SU-DHL-6 (cell line): ENCODE measurements at regions not wholly inside any gene's neighbourhood (a gene's known extent, or its start where the extent isn't known, plus 50 kb on each side); places are given as distances from the start of the nearest gene placed in this dataset.
"Not testable (repeated sequence)": the region's sequence is repeated elsewhere in the genome, so short reads cannot be mapped to it uniquely, and the experiment has no call there.

Experiments
- H2AFZ ChIP-seq: fragments of 200-600 bp; sonication (generic); 2 replicates; pipeline ENCODE4 v1.6.1; 2014; ENCODE audit warnings: low read depth, mild to moderate bottlenecking, moderate library complexity, mixed read lengths, antibody characterized with exemption, low read length; ENCODE audit not compliant: severe bottlenecking
- H3F3A ChIP-seq: fragments of 200-600 bp; shearing (Covaris generic); 2 replicates; pipeline ENCODE4 v1.6.0; 2016; ENCODE audit warnings: antibody characterized with exemption, mild to moderate bottlenecking; ENCODE audit not compliant: insufficient read depth
- H3K27ac ChIP-seq: fragments of 200-600 bp; sonication (generic); 2 replicates; pipeline ENCODE4 v1.5.1; 2016; ENCODE audit warnings: low read depth, mild to moderate bottlenecking, low read length, moderate library complexity, mixed read lengths
- H3K27me3 ChIP-seq: fragments of 200-600 bp; sonication (generic), shearing (Covaris generic); 2 replicates; pipeline ENCODE4 v1.6.0; 2014; ENCODE audit warnings: mild to moderate bottlenecking, low read length
- H3K36me3 ChIP-seq: fragments of 200-600 bp; sonication (generic); 2 replicates; pipeline ENCODE4 v1.6.1; 2014; ENCODE audit warnings: mild to moderate bottlenecking, low read length, mixed read lengths
- H3K4me2 ChIP-seq: fragments of 300-600, 200-600 bp; shearing (Covaris generic), sonication (generic); 2 replicates; pipeline ENCODE4 v1.6.0; 2014; ENCODE audit warnings: low read length, low read depth, mild to moderate bottlenecking; ENCODE audit not compliant: poor library complexity, severe bottlenecking
- H3K4me3 ChIP-seq: fragments of 200-600 bp; sonication (generic); 2 replicates; pipeline ENCODE4 v1.5.1; 2014; ENCODE audit warnings: antibody characterized with exemption, low read length, mild to moderate bottlenecking, mixed read lengths; ENCODE audit not compliant: insufficient read depth, poor library complexity, severe bottlenecking
- H3K79me2 ChIP-seq: fragments of 200-600 bp; sonication (generic); 2 replicates; pipeline ENCODE4 v1.6.1; 2014; ENCODE audit warnings: mild to moderate bottlenecking, low read length, moderate library complexity; ENCODE audit not compliant: insufficient read depth
- H3K9ac ChIP-seq: fragments of 200-600 bp; sonication (generic); 2 replicates; pipeline ENCODE4 v1.7.0; 2014; ENCODE audit warnings: mild to moderate bottlenecking, low read length
- H3K9me2 ChIP-seq: fragments of 200-600 bp; sonication (generic); replicated peaks from 2 replicates; pipeline ENCODE4 v1.6.1; 2014; ENCODE audit warnings: low read length; ENCODE audit not compliant: insufficient read depth
- H3K9me3 ChIP-seq: fragments of 200-600 bp; sonication (generic); 2 replicates; pipeline ENCODE4 v1.6.1; 2014; ENCODE audit warnings: low read length, mixed read lengths; ENCODE audit not compliant: insufficient read depth
- H4K20me1 ChIP-seq: fragments of 200-600 bp; sonication (generic); 2 replicates; pipeline ENCODE4 v1.6.1; 2014; ENCODE audit warnings: low read depth, mild to moderate bottlenecking, antibody characterized with exemption, low read length, moderate library complexity, mixed read lengths
- EZH2phosphoT487 ChIP-seq: fragments of 200-600 bp; sonication (generic), shearing (Covaris generic); conservative IDR thresholded peaks from 2 replicates; pipeline ENCODE4 v1.6.1; 2018; ENCODE audit warnings: mild to moderate bottlenecking, antibody characterized with exemption, low read length, moderate library complexity, mixed read lengths
- TF ChIP-seq, protein P1 (sequence below): fragments of 200-600 bp; sonication (generic); IDR thresholded peaks from one replicate; pipeline ENCODE4 v1.5.1; 2017; ENCODE audit warnings: antibody characterized with exemption, mild to moderate bottlenecking, low read length, moderate library complexity; ENCODE audit not compliant: insufficient read depth, poor library complexity, severe bottlenecking

GRCh38 chr7:32660936-32661335, 165.6 kb downstream of the AVL9 start:
- Histone ChIP-seq H3K79me2 (no peaks in the 10 kb centered on the region), H3K27me3 (no peaks in the 10 kb centered on the region)
- TF ChIP-seq, protein P1, sequence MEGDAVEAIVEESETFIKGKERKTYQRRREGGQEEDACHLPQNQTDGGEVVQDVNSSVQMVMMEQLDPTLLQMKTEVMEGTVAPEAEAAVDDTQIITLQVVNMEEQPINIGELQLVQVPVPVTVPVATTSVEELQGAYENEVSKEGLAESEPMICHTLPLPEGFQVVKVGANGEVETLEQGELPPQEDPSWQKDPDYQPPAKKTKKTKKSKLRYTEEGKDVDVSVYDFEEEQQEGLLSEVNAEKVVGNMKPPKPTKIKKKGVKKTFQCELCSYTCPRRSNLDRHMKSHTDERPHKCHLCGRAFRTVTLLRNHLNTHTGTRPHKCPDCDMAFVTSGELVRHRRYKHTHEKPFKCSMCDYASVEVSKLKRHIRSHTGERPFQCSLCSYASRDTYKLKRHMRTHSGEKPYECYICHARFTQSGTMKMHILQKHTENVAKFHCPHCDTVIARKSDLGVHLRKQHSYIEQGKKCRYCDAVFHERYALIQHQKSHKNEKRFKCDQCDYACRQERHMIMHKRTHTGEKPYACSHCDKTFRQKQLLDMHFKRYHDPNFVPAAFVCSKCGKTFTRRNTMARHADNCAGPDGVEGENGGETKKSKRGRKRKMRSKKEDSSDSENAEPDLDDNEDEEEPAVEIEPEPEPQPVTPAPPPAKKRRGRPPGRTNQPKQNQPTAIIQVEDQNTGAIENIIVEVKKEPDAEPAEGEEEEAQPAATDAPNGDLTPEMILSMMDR = no peak
- TF ChIP-seq EZH2phosphoT487 = no peak

DNA sequence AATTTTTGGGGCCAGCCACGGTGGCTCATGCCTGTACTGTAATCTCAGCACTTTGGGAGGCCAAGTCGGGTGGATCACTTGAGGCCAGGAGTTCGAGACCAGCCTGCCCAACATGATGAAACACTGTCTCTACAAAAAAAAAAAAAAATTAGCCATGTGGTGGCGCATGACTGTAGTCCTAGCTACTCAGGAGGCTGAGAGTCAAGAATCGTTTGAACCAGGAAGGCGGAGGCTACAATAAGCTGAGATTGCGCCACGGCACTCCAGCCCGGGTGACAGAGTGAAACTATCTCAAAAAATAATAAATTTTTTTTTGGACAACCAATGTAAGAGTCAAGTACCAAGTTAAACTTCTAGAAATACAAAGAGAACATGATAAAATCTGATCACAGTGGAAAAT, 164.6 kb downstream of the AVL9 start:
- TF ChIP-seq, protein P1 = no peak
- TF ChIP-seq EZH2phosphoT487 = no peak
- no peaks in the 10 kb centered on the region for H3K79me2 ChIP-seq
- H3K4me3 ChIP-seq = no peak overlapping the region
- no peak overlapping the region for H3K27ac ChIP-seq
- no peak overlapping the region for H3K4me2 ChIP-seq
- H3K9me3 ChIP-seq = no peaks in the 10 kb centered on the region
- H4K20me1 ChIP-seq = no peaks in the 10 kb centered on the region
- no peaks in the 10 kb centered on the region for H3K36me3 ChIP-seq
- no peaks in the 10 kb centered on the region for H3K27me3 ChIP-seq
- H3K9me2 ChIP-seq = no peaks in the 10 kb centered on the region
- no peak overlapping the region for H2AFZ ChIP-seq
- no peaks in the 10 kb centered on the region for H3F3A ChIP-seq
- H3K9ac ChIP-seq = no peak overlapping the region

More at GRCh38 chr7:32660936-32661335, 165.6 kb downstream of the AVL9 start:
- Histone ChIP-seq H3K9me3 (no peaks in the 10 kb centered on the region), H3K4me2 (no peak overlapping the region), H2AFZ (no peak overlapping the region), H3K27ac (no peak overlapping the region), H4K20me1 (no peaks in the 10 kb centered on the region), H3K36me3 (no peaks in the 10 kb centered on the region), H3K4me3 (no peak overlapping the region), H3F3A (no peaks in the 10 kb centered on the region), H3K9ac (no peak overlapping the region), H3K9me2 (no peaks in the 10 kb centered on the region)

DNA sequence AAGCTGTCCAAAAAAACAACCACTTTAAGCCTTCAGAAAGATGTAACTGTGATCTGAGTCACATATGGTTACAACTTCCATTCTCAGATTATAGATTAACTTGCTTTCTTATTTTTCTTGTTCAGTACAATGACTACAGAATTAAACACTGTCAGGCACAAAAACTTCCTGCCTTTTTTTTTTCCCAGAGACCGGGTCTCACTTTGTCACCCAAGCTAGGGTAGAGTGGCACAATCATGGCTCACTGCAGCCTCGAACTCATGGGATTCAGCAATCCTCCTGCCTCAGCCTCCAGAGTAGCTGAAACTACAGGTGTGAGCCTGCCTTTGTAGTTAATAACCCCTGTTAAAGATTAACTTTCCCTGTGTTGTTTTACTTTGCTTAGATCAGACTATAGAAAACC, 163.2 kb downstream of the AVL9 start:
- Histone ChIP-seq H3K9ac (no peak overlapping the region), H2AFZ (no peak overlapping the region), H3K4me2 (no peak overlapping the region), H3K4me3 (no peak overlapping the region), H4K20me1 (no peaks in the 10 kb centered on the region), H3K36me3 (no peaks in the 10 kb centered on the region), H3K9me3 (no peaks in the 10 kb centered on the region), H3K27me3 (no peaks in the 10 kb centered on the region), H3F3A (no peaks in the 10 kb centered on the region), H3K79me2 (no peaks in the 10 kb centered on the region), H3K27ac (no peak overlapping the region), H3K9me2 (no peaks in the 10 kb centered on the region)
- no peak for TF ChIP-seq EZH2phosphoT487
- TF ChIP-seq, protein P1 = no peak

DNA sequence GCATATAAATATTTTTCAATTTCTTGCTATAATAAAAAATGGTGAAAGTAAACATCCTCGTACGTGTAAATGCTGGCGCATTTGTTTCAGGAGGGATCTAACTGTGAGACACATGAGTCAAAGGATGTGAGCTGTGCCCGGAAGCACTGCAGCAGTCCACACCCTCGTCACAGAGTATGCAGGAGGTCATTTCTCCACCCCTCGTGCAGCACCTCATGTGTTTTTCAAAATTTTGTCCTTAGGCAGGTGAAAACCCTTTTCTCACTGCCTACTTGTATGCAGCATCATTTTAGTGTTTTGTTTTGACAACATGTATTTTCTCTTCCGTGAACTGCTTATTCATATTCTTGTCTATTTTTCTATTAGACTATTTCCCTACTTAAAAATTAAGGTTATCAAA, 162.7 kb downstream of the AVL9 start:
- H3K9ac ChIP-seq = no peak overlapping the region
- H3K79me2 ChIP-seq = no peaks in the 10 kb centered on the region
- no peak overlapping the region for H3K4me3 ChIP-seq
- no peak overlapping the region for H2AFZ ChIP-seq
- no peaks in the 10 kb centered on the region for H3K27me3 ChIP-seq
- no peaks in the 10 kb centered on the region for H3K9me3 ChIP-seq
- H3K27ac ChIP-seq = no peak overlapping the region
- no peaks in the 10 kb centered on the region for H3F3A ChIP-seq
- no peaks in the 10 kb centered on the region for H3K9me2 ChIP-seq
- H4K20me1 ChIP-seq = no peaks in the 10 kb centered on the region
- no peak for TF ChIP-seq EZH2phosphoT487
- TF ChIP-seq, protein P1 = no peak
- no peaks in the 10 kb centered on the region for H3K36me3 ChIP-seq
- no peak overlapping the region for H3K4me2 ChIP-seq

- not testable (repeated sequence) for H3K9me2 ChIP-seq, H2AFZ ChIP-seq, H3F3A ChIP-seq, H3K9me3 ChIP-seq, H3K27ac ChIP-seq, H3K27me3 ChIP-seq, H3K4me2 ChIP-seq, H3K4me3 ChIP-seq, H3K9ac ChIP-seq, H3K79me2 ChIP-seq, H4K20me1 ChIP-seq, H3K36me3 ChIP-seq
Observed at GRCh38 chr7:32654549-32654948, 159.3 kb downstream of the AVL9 start.
